B cell (primary cell): ENCODE measurements at regions not wholly inside any gene's neighbourhood (a gene's known extent, or its start where the extent isn't known, plus 50 kb on each side); places are given as distances from the start of the nearest gene placed in this dataset.
"Not testable (repeated sequence)": the region's sequence is repeated elsewhere in the genome, so short reads cannot be mapped to it uniquely, and the experiment has no call there.

Experiments used
- ATAC-seq: fragments of 200-7000 bp; cut with Tn5 transposase; one replicate; pipeline ENCODE4 v1.10.0; 2021; ENCODE audit warnings: low read depth, mild to moderate bottlenecking, moderate number of reproducible peaks, moderate library complexity
- CTCF ChIA-PET: fragments of 350-600 bp; sonication (Branson Sonifier 250); formaldehyde crosslinking; loops from one replicate; lab custom pipeline; 2021; ENCODE audit warnings: antibody characterized with exemption, inconsistent platforms; lab: Charles Lee
- POLR2A ChIA-PET: fragments of 350-600 bp; sonication (Branson Sonifier 250); formaldehyde crosslinking; loops from one replicate; lab custom pipeline; 2021; ENCODE audit warnings: antibody characterized with exemption; lab: Charles Lee
- DNase-seq: peaks from one replicate; pipeline ENCODE4 v3.0.0; 2013
- H2AFZ ChIP-seq: 2 replicates; pipeline ENCODE4 v1.6.1; 2012; ENCODE audit warnings: mild to moderate bottlenecking, low read depth, low read length; ENCODE audit not compliant: insufficient read depth, poor library complexity, severe bottlenecking
- H3K27ac ChIP-seq, 2 donors: 1 replicate in 1 of 2; 2 replicates in 1 of 2; pipeline ENCODE4 v1.5.1; 2012 to 2013; ENCODE audit warnings: low read length in 2 of 2, mild to moderate bottlenecking in 2 of 2, moderate library complexity in 1 of 2
- H3K27me3 ChIP-seq, 4 experiments: fragments of 200-600 bp in 1 of 4; sonication (generic) in 1 of 4; replicated peaks in 1 of 4; 1 replicate in 2 of 4; 2 replicates in 2 of 4; pipeline versions ENCODE4 v1.6.1 to v1.7.0; 2013 to 2016; ENCODE audit warnings: low read length in 3 of 4, mild to moderate bottlenecking in 2 of 4, mixed read lengths in 1 of 4, moderate library complexity in 1 of 4; ENCODE audit not compliant: insufficient read depth in 4 of 4, control insufficient read depth in 3 of 4; ENCODE audit errors: control extremely low read depth in 1 of 4
- H3K36me3 ChIP-seq, 2 experiments: replicated peaks in 1 of 2; 1 replicate in 1 of 2; 2 replicates in 1 of 2; pipeline versions ENCODE4 v1.6.1 to v1.7.1; 2013; ENCODE audit warnings: low read length in 1 of 2; ENCODE audit not compliant: insufficient read depth in 2 of 2, control insufficient read depth in 1 of 2; ENCODE audit errors: control extremely low read depth in 1 of 2, extremely low read depth in 1 of 2
- H3K4me1 ChIP-seq, 2 donors: fragments of 200-600 bp in 1 of 2; sonication (generic) in 1 of 2; 1 replicate in 1 of 2; 2 replicates in 1 of 2; pipeline versions ENCODE4 v1.5.1 to v1.6.1; 2013 to 2017; ENCODE audit warnings: low read length in 2 of 2; ENCODE audit not compliant: control insufficient read depth in 2 of 2, insufficient read depth in 2 of 2
- H3K4me2 ChIP-seq: replicated peaks from 2 replicates; pipeline ENCODE3; 2012; ENCODE audit warnings: mild to moderate bottlenecking, low read depth, low read length; ENCODE audit not compliant: poor library complexity, severe bottlenecking
- H3K4me3 ChIP-seq, 5 experiments: fragments of 200-600 bp in 1 of 5; sonication (generic) in 1 of 5; 1 replicate in 3 of 5; 2 replicates in 2 of 5; pipeline versions ENCODE4 v1.5.1 to v1.7.0; 2011 to 2016; ENCODE audit warnings: low read length in 4 of 5, mild to moderate bottlenecking in 4 of 5, low read depth in 2 of 5, control low read depth in 1 of 5, moderate library complexity in 1 of 5; ENCODE audit not compliant: insufficient read depth in 1 of 5; ENCODE audit errors: control extremely low read depth in 1 of 5, extremely low read depth in 1 of 5
- H3K79me2 ChIP-seq: fragments of 200-600 bp; sonication (generic); one replicate; pipeline ENCODE4 v1.6.0; 2016; ENCODE audit warnings: low read length; ENCODE audit not compliant: control insufficient read depth, insufficient read depth
- H3K9ac ChIP-seq: fragments of 200-600 bp; sonication (generic); 2 replicates; pipeline ENCODE4 v1.6.1; 2017; ENCODE audit warnings: mild to moderate bottlenecking, low read length, moderate library complexity
- H3K9me3 ChIP-seq, 3 donors: one replicate each; pipeline versions ENCODE4 v1.6.1 to v1.7.1; 2013; ENCODE audit warnings: low read length in 2 of 3; ENCODE audit not compliant: control insufficient read depth in 2 of 3, insufficient read depth in 1 of 3; ENCODE audit errors: control extremely low read depth in 1 of 3
- H4K20me1 ChIP-seq: 2 replicates; pipeline ENCODE4 v1.6.0; 2012; ENCODE audit warnings: mild to moderate bottlenecking, low read length; ENCODE audit not compliant: insufficient read depth, control insufficient read depth, poor library complexity, severe bottlenecking
- H3K27ac Mint-ChIP-seq: one replicate; pipeline ENCODE4 v1.8.0; 2021; ENCODE audit warnings: mixed read lengths
- H3K27me3 Mint-ChIP-seq: one replicate; pipeline ENCODE4 v1.8.0; 2021; ENCODE audit warnings: mixed read lengths
- H3K4me1 Mint-ChIP-seq: one replicate; pipeline ENCODE4 v1.8.0; 2021; ENCODE audit warnings: mixed read lengths
- H3K4me3 Mint-ChIP-seq: one replicate; pipeline ENCODE4 v1.8.0; 2021; ENCODE audit warnings: mixed read lengths
- H3K9me3 Mint-ChIP-seq: one replicate; pipeline ENCODE4 v1.8.0; 2022; ENCODE audit warnings: mixed read lengths; ENCODE audit not compliant: insufficient read depth
- CTCF ChIP-seq: fragments of 200-600 bp; IDR thresholded peaks from one replicate; pipeline ENCODE4 v1.8.0; 2022; ENCODE audit warnings: antibody characterized with exemption, mild to moderate bottlenecking
- EZH2 ChIP-seq: IDR thresholded peaks from 2 replicates; pipeline ENCODE4 v1.6.1; 2012; ENCODE audit warnings: borderline replicate concordance, low read depth, mild to moderate bottlenecking, moderate library complexity, low read length; ENCODE audit not compliant: insufficient read depth, poor library complexity, severe bottlenecking
- WGBS: methylation state at CpG from one replicate; pipeline ENCODE4 v1.1.5; 2013; ENCODE audit warnings: missing lambda C conversion rate; ENCODE audit not compliant: insufficient coverage; 5-methylcytosine and 5-hydroxymethylcytosine counted together
- intact Hi-C: fragments of 100-400 bp; cut with micrococcal nuclease; formaldehyde crosslinking; loops from one replicate; pipeline ENCODE4 v1.10.0; 2022

DNA sequence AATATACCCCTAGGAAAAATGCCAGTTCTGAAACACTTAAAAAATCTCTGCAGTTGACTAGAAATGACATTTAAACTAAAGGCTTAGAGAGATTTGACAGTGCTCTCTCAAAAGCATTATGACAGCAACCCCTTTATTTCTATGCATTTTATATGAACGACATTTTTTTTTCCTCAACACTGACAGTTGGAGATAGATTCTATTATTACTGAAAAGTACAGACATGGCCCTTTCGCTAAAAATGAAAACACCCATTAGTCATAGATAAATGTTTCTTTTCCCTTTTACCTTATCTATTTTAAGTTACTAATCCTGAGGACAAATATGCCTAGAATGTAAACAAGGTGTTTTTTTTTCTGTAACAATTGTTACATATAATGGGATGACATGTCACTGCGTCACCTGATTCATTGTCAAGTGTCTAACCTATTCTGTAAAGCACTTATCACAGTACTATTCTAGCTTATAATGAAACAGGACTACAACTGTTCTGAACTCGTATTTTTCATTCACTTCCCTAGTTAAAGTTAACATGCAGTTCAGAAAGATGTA lies 1169.6 kb upstream of the CRIM1 start:
- Histone ChIP-seq H2AFZ (no peak overlapping the region), H3K79me2 (no peaks in the 10 kb centered on the region), H3K4me1 (no peaks in the 10 kb centered on the region), H3K4me2 (no peak overlapping the region), H3K9ac (no peak overlapping the region), H3K27ac (no peak overlapping the region), H4K20me1 (no peaks in the 10 kb centered on the region), H3K9me3 (no peaks in the 10 kb centered on the region), H3K4me3 (no peak overlapping the region), H3K36me3 (no peaks in the 10 kb centered on the region), H3K27me3 (no peaks in the 10 kb centered on the region)
- Mint-ChIP-seq H3K27me3 (no peaks in the 10 kb centered on the region), H3K9me3 (peaks cover 4% of the 10 kb centered on the region), H3K4me1 (no peaks in the 10 kb centered on the region), H3K27ac (no peak overlapping the region), H3K4me3 (no peak overlapping the region)
- TF ChIP-seq EZH2 (no peak), CTCF (no peak)
- ChIA-PET POLR2A (no interaction called here), CTCF (no interaction called here)
- DNase-seq (no peak), ATAC-seq (no peak)
- intact Hi-C loops = no loop called here
- no CpG with 5 or more reads among the region's 4 CpGs for whole genome bisulfite sequencing

DNA sequence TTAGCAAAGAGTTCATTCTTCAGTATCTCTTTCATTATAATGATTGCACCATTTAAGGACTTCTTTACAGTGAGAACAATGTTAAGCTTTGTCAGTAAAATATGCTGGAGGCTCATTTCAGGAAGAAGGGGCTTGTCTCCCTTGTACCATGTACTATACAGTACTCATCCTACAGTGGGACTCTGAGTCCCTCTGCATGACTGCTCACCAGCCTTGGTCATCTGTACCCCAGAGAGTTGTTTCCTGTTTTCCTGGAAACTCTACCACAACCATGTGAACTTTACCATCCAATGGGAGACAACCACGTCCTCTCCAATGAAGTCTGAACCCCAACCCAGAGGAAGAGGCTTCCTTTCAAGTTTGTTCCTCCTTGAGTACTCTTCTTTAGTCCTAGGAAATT lies 1171.1 kb upstream of the CRIM1 start:
- H3K27me3 ChIP-seq = no peaks in the 10 kb centered on the region
- H3K9ac ChIP-seq = no peak overlapping the region
- no peak overlapping the region for H2AFZ ChIP-seq
- DNase-seq (no peak), ATAC-seq (no peak)
- intact Hi-C loops = no loop called here
- ChIA-PET CTCF (no interaction called here), POLR2A (no interaction called here)
- no peaks in the 10 kb centered on the region for H3K9me3 ChIP-seq
- no peaks in the 10 kb centered on the region for H3K79me2 ChIP-seq
- H3K9me3 Mint-ChIP-seq = peaks cover 4% of the 10 kb centered on the region
- no peak overlapping the region for H3K4me2 ChIP-seq
- TF ChIP-seq EZH2 = no peak
- no peaks in the 10 kb centered on the region for H3K27me3 Mint-ChIP-seq
- no peak overlapping the region for H3K4me3 ChIP-seq
- no peaks in the 10 kb centered on the region for H3K4me1 Mint-ChIP-seq
- WGBS = 33% methylated on average over 1 of the region's 1 CpG
- no peak overlapping the region for H3K27ac ChIP-seq
- H3K4me1 ChIP-seq = no peaks in the 10 kb centered on the region
- no peaks in the 10 kb centered on the region for H3K36me3 ChIP-seq
- H4K20me1 ChIP-seq = no peaks in the 10 kb centered on the region
- no peak overlapping the region for H3K4me3 Mint-ChIP-seq
- H3K27ac Mint-ChIP-seq = no peak overlapping the region

DNA sequence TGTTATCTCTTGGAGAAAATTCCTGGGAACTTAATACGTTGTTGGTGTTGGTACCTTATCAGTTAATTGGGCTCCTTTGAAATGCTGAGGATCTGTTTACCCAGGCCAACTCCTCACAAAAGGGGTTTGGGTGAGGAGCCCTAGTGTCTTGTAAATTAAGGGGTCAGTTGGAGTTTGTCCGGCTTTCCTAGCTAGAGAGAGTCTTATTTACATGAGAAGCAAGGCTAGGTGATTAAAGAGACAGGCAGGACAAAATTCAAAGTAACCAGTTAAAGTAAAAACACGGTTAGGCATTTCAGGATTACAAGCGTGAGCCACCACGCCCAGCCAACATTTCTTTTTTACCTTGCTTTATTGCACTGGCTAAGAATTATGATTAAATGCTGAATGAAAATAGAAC lies 1178.9 kb upstream of the CRIM1 start:
- H3K4me1 ChIP-seq, H3K4me2 ChIP-seq, H3K4me3 ChIP-seq, H3K36me3 ChIP-seq, H3K9me3 Mint-ChIP-seq, ATAC-seq, H3K27me3 Mint-ChIP-seq, H2AFZ ChIP-seq, H3K4me3 Mint-ChIP-seq, POLR2A ChIA-PET, H3K27ac ChIP-seq, H3K79me2 ChIP-seq, H3K27ac Mint-ChIP-seq, DNase-seq, intact Hi-C loops, H4K20me1 ChIP-seq, H3K9me3 ChIP-seq, H3K27me3 ChIP-seq, H3K9ac ChIP-seq, CTCF ChIA-PET, H3K4me1 Mint-ChIP-seq: not testable (repeated sequence)
- 51% methylated on average over 2 of the region's 5 CpGs for WGBS
